H1 (cell line): ENCODE measurements at regions not wholly inside any gene's neighbourhood (a gene's known extent, or its start where the extent isn't known, plus 50 kb on each side); places are given as distances from the start of the nearest gene placed in this dataset.
A peak's percentile ranks its signal among the peaks of the same experiment; 100 is the strongest.

ENCODE experiments used
- CTCF ChIA-PET: fragments of 300-600 bp; sonication (Branson Sonifier 250); formaldehyde crosslinking; loops from one replicate; lab custom pipeline; 2021; ENCODE audit not compliant: partially characterized antibody; lab: Charles Lee
- POLR2A ChIA-PET: fragments of 300-600 bp; sonication (Branson Sonifier 250); formaldehyde crosslinking; loops from one replicate; lab custom pipeline; 2021; ENCODE audit warnings: inconsistent platforms; ENCODE audit not compliant: partially characterized antibody; lab: Charles Lee
- DNase-seq, 2 experiments: peaks; one replicate each; pipeline versions ENCODE4 v3.0.0 to v3.0.0-alpha.2; 2010 to 2022; ENCODE audit warnings: low spot score in 2 of 2, low read depth in 1 of 2, mixed read lengths in 1 of 2
- FAIRE-seq: peaks from 2 replicates; lab custom pipeline; 2011; peaks lifted over from hg19 to GRCh38; lab: Jason Lieb, UNC
- H2AFZ ChIP-seq: 2 replicates; pipeline ENCODE4 v1.8.1; 2012; ENCODE audit warnings: low read length, inconsistent platforms
- H2AK5ac ChIP-seq: 2 replicates; pipeline ENCODE4 v1.6.1; 2013; ENCODE audit warnings: low read depth, low read length
- H2BK120ac ChIP-seq: replicated peaks from 2 replicates; pipeline ENCODE3; 2013; ENCODE audit warnings: low read depth, low read length, inconsistent platforms
- H2BK12ac ChIP-seq: 2 replicates; pipeline ENCODE4 v1.6.1; 2013; ENCODE audit warnings: low read depth, low read length
- H2BK15ac ChIP-seq: 2 replicates; pipeline ENCODE4 v1.6.1; 2013; ENCODE audit warnings: low read length
- H2BK20ac ChIP-seq: 2 replicates; pipeline ENCODE4 v1.6.1; 2013; ENCODE audit warnings: low read length
- H2BK5ac ChIP-seq: 2 replicates; pipeline ENCODE4 v1.6.1; 2013; ENCODE audit warnings: low read depth, low read length
- H3K14ac ChIP-seq: 2 replicates; pipeline ENCODE4 v1.6.1; 2013; ENCODE audit warnings: inconsistent platforms; ENCODE audit not compliant: insufficient read length
- H3K18ac ChIP-seq: 2 replicates; pipeline ENCODE4 v1.6.1; 2013; ENCODE audit warnings: low read length; ENCODE audit errors: extremely low read depth
- H3K23ac ChIP-seq: 2 replicates; pipeline ENCODE4 v1.6.1; 2013; ENCODE audit warnings: inconsistent platforms; ENCODE audit not compliant: insufficient read length
- H3K23me2 ChIP-seq: 2 replicates; pipeline ENCODE4 v1.6.1; 2013; ENCODE audit warnings: low read depth, low read length
- H3K27ac ChIP-seq: 2 replicates; pipeline ENCODE4 v1.6.1; 2011; ENCODE audit warnings: low read depth, low read length, inconsistent platforms
- H3K27me3 ChIP-seq, 4 experiments: replicated peaks in 1 of 4; 1 replicate in 1 of 4; 2 replicates in 3 of 4; pipeline versions ENCODE4 v1.6.1 to v1.8.1; 2011 to 2013; ENCODE audit warnings: low read length in 3 of 4, mild to moderate bottlenecking in 3 of 4, inconsistent platforms in 2 of 4, mixed read lengths in 2 of 4, moderate library complexity in 1 of 4; ENCODE audit not compliant: control insufficient read depth in 3 of 4, insufficient read depth in 3 of 4; ENCODE audit errors: extremely low read depth in 1 of 4
- H3K36me3 ChIP-seq, 4 experiments: 2 replicates each; pipeline versions ENCODE4 v1.6.1 to v1.8.1; 2011 to 2013; ENCODE audit warnings: mild to moderate bottlenecking in 4 of 4, low read length in 3 of 4, moderate library complexity in 2 of 4, control low read depth in 1 of 4, inconsistent platforms in 1 of 4; ENCODE audit not compliant: insufficient read depth in 4 of 4, control insufficient read depth in 2 of 4
- H3K4ac ChIP-seq: replicated peaks from 2 replicates; pipeline ENCODE3; 2013; ENCODE audit warnings: low read length, low read depth, mixed read lengths, inconsistent platforms; ENCODE audit not compliant: insufficient read length
- H3K4me1 ChIP-seq, 4 experiments: replicated peaks in 1 of 4; 1 replicate in 1 of 4; 2 replicates in 3 of 4; pipeline versions ENCODE4 v1.6.1 to v1.8.1; 2011 to 2013; ENCODE audit warnings: low read length in 3 of 4, inconsistent platforms in 2 of 4, mixed read lengths in 1 of 4; ENCODE audit not compliant: insufficient read depth in 4 of 4, control insufficient read depth in 3 of 4
- H3K4me2 ChIP-seq, 2 experiments: 2 replicates each; pipeline versions ENCODE4 v1.6.1 to v1.8.1; 2011 to 2013; ENCODE audit warnings: low read depth in 2 of 2, low read length in 2 of 2, control low read depth in 1 of 2, inconsistent platforms in 1 of 2, mild to moderate bottlenecking in 1 of 2; ENCODE audit not compliant: insufficient read depth in 1 of 2
- H3K4me3 ChIP-seq, 4 experiments: fragments of 200-600, 300-600 bp in 1 of 4; sonication (generic), shearing (Covaris generic), sonication (Bioruptor Twin) in 1 of 4; 2 replicates each; pipeline versions ENCODE4 v1.5.1 to v1.8.1; 2011 to 2016; ENCODE audit warnings: low read length in 4 of 4, low read depth in 3 of 4, control low read depth in 2 of 4, inconsistent platforms in 2 of 4, mild to moderate bottlenecking in 2 of 4, mixed read lengths in 1 of 4, moderate library complexity in 1 of 4; ENCODE audit not compliant: insufficient read depth in 2 of 4; ENCODE audit errors: extremely low read depth in 1 of 4
- H3K56ac ChIP-seq: replicated peaks from 2 replicates; pipeline ENCODE3; 2013; ENCODE audit warnings: low read depth, mild to moderate bottlenecking, mixed read lengths, low read length, inconsistent platforms; ENCODE audit not compliant: insufficient read length
- H3K79me1 ChIP-seq: 2 replicates; pipeline ENCODE4 v1.6.1; 2013; ENCODE audit warnings: low read depth, low read length, control low read depth
- H3K79me2 ChIP-seq, 2 experiments: 2 replicates each; pipeline versions ENCODE4 v1.6.1 to v1.8.1; 2012 to 2013; ENCODE audit warnings: low read length in 2 of 2, mild to moderate bottlenecking in 2 of 2, inconsistent platforms in 1 of 2; ENCODE audit not compliant: insufficient read depth in 2 of 2, control insufficient read depth in 1 of 2
- H3K9ac ChIP-seq, 4 experiments: replicated peaks in 1 of 4; 1 replicate in 1 of 4; 2 replicates in 3 of 4; pipeline versions ENCODE4 v1.6.1 to v1.8.1; 2011 to 2013; ENCODE audit warnings: low read depth in 3 of 4, low read length in 3 of 4, control low read depth in 2 of 4, mild to moderate bottlenecking in 2 of 4, moderate library complexity in 2 of 4, inconsistent platforms in 1 of 4; ENCODE audit errors: extremely low read depth in 1 of 4
- H3K9me3 ChIP-seq, 2 experiments: 2 replicates each; pipeline versions ENCODE4 v1.6.1 to v1.8.1; 2012 to 2013; ENCODE audit warnings: mild to moderate bottlenecking in 2 of 2, moderate library complexity in 2 of 2, control low read depth in 1 of 2, inconsistent platforms in 1 of 2, low read depth in 1 of 2, low read length in 1 of 2, mixed read lengths in 1 of 2; ENCODE audit not compliant: insufficient read depth in 2 of 2
- H4K20me1 ChIP-seq, 2 experiments: replicated peaks in 1 of 2; 2 replicates each; pipeline versions ENCODE3 to v1.8.1; 2011 to 2013; ENCODE audit warnings: inconsistent platforms in 2 of 2, low read length in 2 of 2, mild to moderate bottlenecking in 1 of 2; ENCODE audit not compliant: insufficient read depth in 2 of 2, control insufficient read depth in 1 of 2
- H4K5ac ChIP-seq: 2 replicates; pipeline ENCODE4 v1.6.1; 2013; ENCODE audit warnings: low read length, low read depth, mixed read lengths, inconsistent platforms; ENCODE audit not compliant: insufficient read length
- H4K8ac ChIP-seq: 2 replicates; pipeline ENCODE4 v1.8.0; 2013; ENCODE audit warnings: mild to moderate bottlenecking, moderate library complexity, low read length, inconsistent platforms; ENCODE audit not compliant: insufficient read depth; ENCODE audit errors: extremely low read depth
- H4K91ac ChIP-seq: replicated peaks from 2 replicates; pipeline ENCODE3; 2013; ENCODE audit warnings: low read length, mixed read lengths, inconsistent platforms; ENCODE audit not compliant: insufficient read length
- ASH2L ChIP-seq: fragments of 200-600, 300-600 bp; sonication (generic); IDR thresholded peaks from one replicate; pipeline ENCODE4 v1.7.1; 2017; ENCODE audit warnings: low read length
- BCL11A ChIP-seq, 2 experiments: IDR thresholded peaks; one replicate each; pipeline ENCODE4 v1.6.1; 2011; ENCODE audit warnings: low read depth in 2 of 2, low read length in 2 of 2, mild to moderate bottlenecking in 2 of 2
- CBX8 ChIP-seq: fragments of 300-800, 300-1000 bp; sonication (generic); IDR thresholded peaks from 2 replicates; pipeline ENCODE4 v1.7.1; 2016; ENCODE audit warnings: low read depth, low read length, borderline replicate concordance
- GTF2F1 ChIP-seq: IDR thresholded peaks from 2 replicates; pipeline ENCODE4 v1.6.1; 2012; ENCODE audit warnings: low read depth, low read length, improper control_type of control experiment, borderline replicate concordance
- KDM5A ChIP-seq: fragments of 200-600 bp; IDR thresholded peaks from 2 replicates; pipeline ENCODE4 v1.7.1; 2012; ENCODE audit warnings: mild to moderate bottlenecking, low read length, inconsistent platforms, mixed read lengths
- MAFK ChIP-seq: IDR thresholded peaks from 2 replicates; pipeline ENCODE4 v1.6.1; 2012; ENCODE audit warnings: low read depth, mild to moderate bottlenecking, improper control_type of control experiment, low read length
- NRF1 ChIP-seq: IDR thresholded peaks from 2 replicates; pipeline ENCODE4 v1.6.1; 2011; ENCODE audit warnings: mild to moderate bottlenecking, low read depth, low read length, improper control_type of control experiment
- POLR2AphosphoS5 ChIP-seq: IDR thresholded peaks from 2 replicates; pipeline ENCODE4 v1.6.1; 2011; ENCODE audit warnings: low read depth, low read length
- RNF2 ChIP-seq: fragments of 200-900, 300-1000 bp; sonication (generic); IDR thresholded peaks from 2 replicates; pipeline ENCODE4 v1.7.1; 2016; ENCODE audit warnings: borderline replicate concordance, low read depth, mild to moderate bottlenecking, antibody characterized with exemption, low read length; ENCODE audit not compliant: poor library complexity, severe bottlenecking; ENCODE audit errors: missing control alignments
- SUZ12 ChIP-seq: fragments of 200-600 bp; sonication (generic); IDR thresholded peaks from 2 replicates; pipeline ENCODE4 v1.6.1; 2012; ENCODE audit warnings: mild to moderate bottlenecking, inconsistent platforms, low read length, moderate library complexity, mixed read lengths
- TAF7 ChIP-seq: optimal IDR thresholded peaks from 2 replicates; pipeline ENCODE3; 2011; ENCODE audit warnings: low read depth, mild to moderate bottlenecking, inconsistent platforms, low read length, moderate library complexity, borderline replicate concordance
- ZNF274 ChIP-seq: IDR thresholded peaks from 2 replicates; pipeline ENCODE4 v1.7.0; 2012; ENCODE audit warnings: low read length, borderline replicate concordance; ENCODE audit errors: extremely low read depth
- WGBS, 2 experiments: shearing (Covaris generic) in 1 of 2; methylation state at CpG; one replicate each; pipeline versions ENCODE4 v1.1.6 to v1.1.7; 2013 to 2015; ENCODE audit warnings: low lambda C conversion rate in 2 of 2, mixed read lengths in 2 of 2, inconsistent platforms in 1 of 2, low coverage in 1 of 2, missing lambda C conversion rate in 1 of 2; ENCODE audit not compliant: insufficient replicate concordance in 2 of 2, insufficient coverage in 1 of 2, insufficient read length in 1 of 2; ENCODE audit errors: extremely low coverage in 1 of 2, missing lambda C conversion rate in 1 of 2; 5-methylcytosine and 5-hydroxymethylcytosine counted together
- TF ChIP-seq, protein P1 (sequence below): IDR thresholded peaks from 2 replicates; pipeline ENCODE4 v1.6.1; 2011; ENCODE audit warnings: low read depth, mild to moderate bottlenecking, low read length; ENCODE audit not compliant: insufficient read depth

DNA sequence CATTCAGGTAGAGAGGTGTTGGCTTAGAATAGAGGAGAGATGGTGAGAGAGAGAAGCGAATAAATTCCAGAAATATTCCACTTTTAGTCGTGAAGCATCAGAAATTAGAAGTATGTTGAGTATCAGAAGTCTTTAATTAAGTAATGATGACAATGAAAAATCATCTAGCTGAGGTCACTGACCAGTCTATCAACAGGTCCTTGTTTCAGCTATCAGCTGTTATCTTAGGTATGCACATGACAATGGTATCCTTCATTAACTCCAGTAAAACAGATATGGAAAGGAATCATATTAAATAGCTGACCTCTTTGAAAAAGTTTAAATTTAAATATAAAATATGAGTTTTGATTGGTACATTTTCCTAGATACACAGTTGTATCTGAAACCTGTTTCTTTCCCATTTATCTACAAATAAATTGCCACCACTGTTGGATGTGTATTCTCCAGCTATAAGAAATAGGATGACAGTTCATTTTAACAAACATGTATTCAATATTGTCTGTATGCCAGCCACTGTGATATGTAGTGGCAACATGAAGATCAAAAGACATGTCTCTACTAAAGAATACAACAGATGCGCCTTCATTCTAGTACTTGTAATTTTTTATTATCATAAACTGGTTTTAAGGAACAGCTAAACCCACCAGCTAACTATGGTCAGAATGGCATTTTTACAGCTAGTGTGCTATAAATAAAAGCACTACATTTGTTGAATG is 424.2 kb upstream of the DCN start:
- no peak overlapping the region for H4K91ac ChIP-seq
- H3K27me3 ChIP-seq: no peaks in the 10 kb centered on the region
- ChIA-PET CTCF (interaction anchor here (1.2 kb wide), 1 partner anchor 28 kb away, joined by 4 read pairs; no protein-coding TSS in a partner anchor), POLR2A (no interaction called here)
- no peak overlapping the region for H2BK20ac ChIP-seq
- 0 out of 2 replicates have a peak overlapping the region, but pooled peaks have one; percentile 14 for H2AFZ ChIP-seq
- H3K4me2 ChIP-seq: no peak overlapping the region
- H3K56ac ChIP-seq: no peak overlapping the region
- no peak overlapping the region for H3K23ac ChIP-seq
- no peak overlapping the region for H2BK15ac ChIP-seq
- H4K8ac ChIP-seq: no peak overlapping the region
- no peak overlapping the region for H3K27ac ChIP-seq
- H3K4me3 ChIP-seq: no peak overlapping the region
- no peak overlapping the region for H4K5ac ChIP-seq
- no peaks in the 10 kb centered on the region for H3K4me1 ChIP-seq
- no peak overlapping the region for H3K4ac ChIP-seq
- DNase-seq (no peak), FAIRE-seq (no peak)
- no peaks in the 10 kb centered on the region; the same call in 1 of the 2 replicates for H3K23me2 ChIP-seq
- no peak overlapping the region for H2AK5ac ChIP-seq
- H3K18ac ChIP-seq: no peak overlapping the region
- H2BK5ac ChIP-seq: no peak overlapping the region
- H3K9ac ChIP-seq: no peak overlapping the region
- H2BK12ac ChIP-seq: no peak overlapping the region
- H3K14ac ChIP-seq: no peak overlapping the region
- no peaks in the 10 kb centered on the region for H3K9me3 ChIP-seq
- no peaks in the 10 kb centered on the region for H3K79me2 ChIP-seq
- WGBS, 2 experiments: 86% methylated on average over 3 of the region's 3 CpGs; no CpG with 5 or more reads in 1 of the 2 experiments
- no peaks in the 10 kb centered on the region for H3K36me3 ChIP-seq
- no peak overlapping the region for H2BK120ac ChIP-seq
- H3K79me1 ChIP-seq: no peaks in the 10 kb centered on the region
- H4K20me1 ChIP-seq: no peaks in the 10 kb centered on the region
- TF ChIP-seq MAFK (no peak), KDM5A (no peak), ASH2L (no peak), SUZ12 (no peak), CBX8 (no peak), ZNF274 (no peak), TAF7 (no peak), BCL11A (IDR thresholded peaks at IDR 0.05; ENCODE audit: low read depth in 2 of 2, low read length in 2 of 2) (no peak), RNF2 (no peak), POLR2AphosphoS5 (no peak), NRF1 (no peak), GTF2F1 (no peak)
- TF ChIP-seq, protein P1, sequence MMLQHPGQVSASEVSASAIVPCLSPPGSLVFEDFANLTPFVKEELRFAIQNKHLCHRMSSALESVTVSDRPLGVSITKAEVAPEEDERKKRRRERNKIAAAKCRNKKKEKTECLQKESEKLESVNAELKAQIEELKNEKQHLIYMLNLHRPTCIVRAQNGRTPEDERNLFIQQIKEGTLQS: no peak
